Pancreas (tissue), 10 donors: ENCODE measurements at regions not wholly inside any gene's neighbourhood (a gene's known extent, or its start where the extent isn't known, plus 50 kb on each side); places are given as distances from the start of the nearest gene placed in this dataset.
"Not testable (repeated sequence)": the region's sequence is repeated elsewhere in the genome, so short reads cannot be mapped to it uniquely, and the experiment has no call there.

Experiments used
- ATAC-seq, 4 donors: fragments of 200-7000 bp; cut with Tn5 transposase; one replicate each; pipeline versions ENCODE4 v1.8.0 to v1.9.1; 2020; ENCODE audit warnings: mild to moderate bottlenecking in 4 of 4, moderate library complexity in 4 of 4
- DNase-seq, 6 donors: peaks; one replicate each; pipeline ENCODE4 v3.0.0-alpha.2; 2020
- FAIRE-seq: peaks from 2 replicates; lab custom pipeline; 2012; peaks lifted over from hg19 to GRCh38; lab: Jason Lieb, UNC
- H3K27ac ChIP-seq, 4 donors: fragments of 200-600 bp; sonication (generic); 1 replicate in 3 of 4; 2 replicates in 1 of 4; pipeline versions ENCODE4 v1.5.0 to v1.8.0; 2020
- H3K27me3 ChIP-seq, 4 donors: fragments of 200-600 bp; one replicate each; pipeline ENCODE4 v1.8.0; 2021
- H3K36me3 ChIP-seq, 3 donors: fragments of 200-600 bp; sonication (generic) in 1 of 3; one replicate each; pipeline versions ENCODE4 v1.5.0 to v1.8.0; 2020 to 2021
- H3K4me1 ChIP-seq, 3 donors: fragments of 200-600 bp; one replicate each; pipeline ENCODE4 v1.8.0; 2021
- H3K4me3 ChIP-seq, 4 donors: fragments of 200-600 bp; sonication (generic) in 2 of 4; one replicate each; pipeline versions ENCODE4 v1.5.0 to v1.8.0; 2020 to 2021
- H3K9me3 ChIP-seq, 4 donors: fragments of 200-600 bp; one replicate each; pipeline ENCODE4 v1.8.0; 2021
- WGBS, 2 donors: extraction: QIAGEN DNeasy Blood & Tissue Kit; methylation state at CpG; one replicate each; pipeline ENCODE4 v1.1.7; 2013; 5-methylcytosine and 5-hydroxymethylcytosine counted together
- intact Hi-C, 3 donors: fragments of 100-400 bp; cut with DNase I; formaldehyde crosslinking; loops; one replicate each; pipeline versions ENCODE4 v1.11.1 to v1.14.2; 2022
- TF ChIP-seq, protein P1 (sequence below), 4 donors: fragments of 200-600 bp; sonication (generic) in 3 of 4; IDR thresholded peaks; one replicate each; pipeline versions ENCODE4 v1.5.0 to v1.8.0; 2021; ENCODE audit warnings: antibody characterized with exemption in 4 of 4
- donor health status: healthy with polysubstance abuse.
- donor health status: DM: no; HTN: no; CAD: no; lungs with moderate emphysema.
- donor health status: DM: no; HTN: no; CAD: no.
- donor health status: control.
- donor health status: control.
- donor health status: Bipolar disorder and iron deficiency.
- donor health status: DM: yes; HTN: yes; CAD: no.
- donor health status: DM: no; HTN: no; CAD: no.
- donor health status: DM: no; HTN: no; CAD: no.
- donor health status: DM: yes; HTN: yes; CAD: no.

DNA sequence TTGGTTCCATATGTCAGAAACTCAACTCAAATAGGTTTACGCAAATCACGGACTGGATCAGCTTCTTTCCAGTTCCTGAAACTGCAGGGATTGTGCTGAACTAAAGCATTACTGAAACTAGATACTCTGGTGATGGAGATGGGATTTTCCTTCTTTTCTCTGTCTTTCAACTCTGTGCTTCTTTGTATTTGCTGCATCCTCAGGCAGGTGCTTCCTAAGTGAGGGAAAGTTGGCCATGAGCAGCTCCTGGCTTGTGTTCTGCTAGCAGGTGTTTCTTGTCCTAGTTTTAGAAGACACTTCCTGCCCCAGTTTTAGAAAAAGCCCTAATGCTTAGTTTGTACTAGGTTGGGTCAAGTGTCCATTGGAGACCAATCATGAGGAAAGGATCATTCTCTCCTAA, 86.7 kb upstream of the USP24 start:
- Histone ChIP-seq H3K4me3 (no peak overlapping the region), H3K27me3 (no peaks in the 10 kb centered on the region), H3K36me3 (no peaks in the 10 kb centered on the region), H3K4me1 (no peaks in the 10 kb centered on the region), H3K27ac (no peak overlapping the region), H3K9me3 (no peaks in the 10 kb centered on the region)
- intact Hi-C loops: no loop called here
- FAIRE-seq: no peak
- TF ChIP-seq, protein P1, sequence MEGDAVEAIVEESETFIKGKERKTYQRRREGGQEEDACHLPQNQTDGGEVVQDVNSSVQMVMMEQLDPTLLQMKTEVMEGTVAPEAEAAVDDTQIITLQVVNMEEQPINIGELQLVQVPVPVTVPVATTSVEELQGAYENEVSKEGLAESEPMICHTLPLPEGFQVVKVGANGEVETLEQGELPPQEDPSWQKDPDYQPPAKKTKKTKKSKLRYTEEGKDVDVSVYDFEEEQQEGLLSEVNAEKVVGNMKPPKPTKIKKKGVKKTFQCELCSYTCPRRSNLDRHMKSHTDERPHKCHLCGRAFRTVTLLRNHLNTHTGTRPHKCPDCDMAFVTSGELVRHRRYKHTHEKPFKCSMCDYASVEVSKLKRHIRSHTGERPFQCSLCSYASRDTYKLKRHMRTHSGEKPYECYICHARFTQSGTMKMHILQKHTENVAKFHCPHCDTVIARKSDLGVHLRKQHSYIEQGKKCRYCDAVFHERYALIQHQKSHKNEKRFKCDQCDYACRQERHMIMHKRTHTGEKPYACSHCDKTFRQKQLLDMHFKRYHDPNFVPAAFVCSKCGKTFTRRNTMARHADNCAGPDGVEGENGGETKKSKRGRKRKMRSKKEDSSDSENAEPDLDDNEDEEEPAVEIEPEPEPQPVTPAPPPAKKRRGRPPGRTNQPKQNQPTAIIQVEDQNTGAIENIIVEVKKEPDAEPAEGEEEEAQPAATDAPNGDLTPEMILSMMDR (IDR thresholded peaks at IDR 0.05): no peak
- WGBS, 2 donors: 89 to 91% methylated on average over 2 of the region's 2 CpGs
- no peak for DNase-seq
- ATAC-seq: no peak

DNA sequence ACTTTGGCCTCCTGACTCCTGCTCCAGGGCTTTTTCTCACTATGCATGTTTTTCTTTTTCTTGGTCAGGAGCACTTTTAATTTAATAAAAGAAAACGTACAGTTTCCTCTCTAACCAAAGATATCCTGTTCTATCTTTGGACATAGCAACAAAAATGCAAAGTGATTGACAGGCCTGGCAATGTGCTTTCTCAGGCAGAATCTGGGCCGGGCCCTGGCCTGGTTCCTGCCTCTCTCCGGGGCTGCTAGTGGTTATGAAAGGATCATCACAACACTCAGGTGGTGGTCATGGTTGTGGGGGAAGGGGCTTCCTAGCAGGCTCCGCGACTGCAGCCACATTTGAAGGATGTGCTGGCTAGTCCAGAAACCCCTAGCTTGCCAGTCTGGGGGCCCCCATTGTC, 85.8 kb upstream of the USP24 start:
- no peaks in the 10 kb centered on the region for H3K9me3 ChIP-seq
- H3K27ac ChIP-seq: no peak overlapping the region
- no peaks in the 10 kb centered on the region for H3K36me3 ChIP-seq
- no peaks in the 10 kb centered on the region for H3K4me1 ChIP-seq
- intact Hi-C loops: no loop called here
- H3K4me3 ChIP-seq: no peak overlapping the region
- no peak for DNase-seq
- 58 to 63% methylated on average over 5 of the region's 5 CpGs for WGBS, 2 donors
- no peak for ATAC-seq
- no peak for FAIRE-seq
- TF ChIP-seq, protein P1 (IDR thresholded peaks at IDR 0.05): no peak
- H3K27me3 ChIP-seq: no peaks in the 10 kb centered on the region

DNA sequence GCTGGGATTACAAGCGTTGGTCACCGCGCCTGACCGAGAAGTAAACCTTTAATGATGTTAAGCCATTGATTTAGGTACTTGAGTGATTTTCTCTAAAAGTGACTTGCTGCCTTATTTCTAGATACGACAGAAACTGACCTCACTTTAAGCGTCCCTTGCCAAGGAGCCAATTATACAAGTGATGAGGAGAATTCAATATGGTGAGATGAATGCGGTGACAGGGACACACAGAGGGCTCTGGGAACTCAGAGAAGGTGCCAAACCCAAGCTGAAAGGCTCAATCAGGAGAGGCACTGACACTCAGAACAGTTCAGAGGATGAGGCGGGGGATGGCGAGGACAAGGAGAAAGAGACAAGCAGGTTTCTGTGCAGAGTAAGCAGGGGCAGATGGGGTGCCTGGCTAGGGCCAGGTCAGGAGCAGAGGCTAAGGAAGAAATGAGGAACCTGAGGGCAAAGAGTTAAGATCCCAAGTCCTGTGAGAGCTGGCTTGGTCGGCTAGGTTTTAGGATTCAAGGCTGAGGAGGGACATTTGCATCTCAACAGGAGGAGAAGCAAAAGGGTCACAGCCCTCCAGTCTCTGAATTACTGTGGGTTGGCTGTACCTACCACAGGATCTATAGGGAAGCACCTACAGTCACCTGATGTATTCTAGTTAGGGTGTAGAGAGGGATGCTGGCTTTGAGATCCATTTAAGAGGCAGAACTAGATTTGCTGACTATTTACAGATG, 83.2 kb upstream of the USP24 start:
- no peaks in the 10 kb centered on the region for H3K4me1 ChIP-seq
- no peaks in the 10 kb centered on the region for H3K36me3 ChIP-seq
- H3K27me3 ChIP-seq: no peaks in the 10 kb centered on the region
- WGBS, 2 donors: 84 to 86% methylated on average over 10 of the region's 10 CpGs
- no peaks in the 10 kb centered on the region for H3K9me3 ChIP-seq
- H3K4me3 ChIP-seq: no peak overlapping the region
- intact Hi-C loops: no loop called here
- TF ChIP-seq, protein P1 (IDR thresholded peaks at IDR 0.05): no peak
- ATAC-seq (no peak), FAIRE-seq (no peak), DNase-seq (no peak)
- H3K27ac ChIP-seq: no peak overlapping the region

DNA sequence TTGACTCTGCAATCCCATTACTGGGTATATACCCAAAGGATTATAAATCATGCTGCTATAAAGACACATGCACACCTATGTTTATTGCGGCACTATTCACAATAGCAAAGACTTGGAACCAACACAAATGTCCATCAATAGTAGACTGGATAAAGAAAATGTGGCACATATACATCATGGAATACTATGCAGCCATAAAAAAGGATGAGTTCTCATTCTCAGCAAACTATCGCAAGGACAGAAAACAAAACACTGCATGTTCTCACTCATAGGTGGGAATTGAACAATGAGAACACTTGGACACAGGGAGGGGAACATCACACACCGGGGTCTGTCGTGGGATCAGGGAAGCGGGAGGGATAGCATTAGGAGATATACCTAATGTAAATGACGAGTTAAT, 81.1 kb upstream of the USP24 start:
- WGBS, 2 donors: 80 to 92% methylated on average over 6 of the region's 6 CpGs
- H3K27me3 ChIP-seq, H3K4me1 ChIP-seq, intact Hi-C loops, DNase-seq, H3K4me3 ChIP-seq, H3K9me3 ChIP-seq, ATAC-seq, H3K36me3 ChIP-seq, FAIRE-seq, H3K27ac ChIP-seq: not testable (repeated sequence)

DNA sequence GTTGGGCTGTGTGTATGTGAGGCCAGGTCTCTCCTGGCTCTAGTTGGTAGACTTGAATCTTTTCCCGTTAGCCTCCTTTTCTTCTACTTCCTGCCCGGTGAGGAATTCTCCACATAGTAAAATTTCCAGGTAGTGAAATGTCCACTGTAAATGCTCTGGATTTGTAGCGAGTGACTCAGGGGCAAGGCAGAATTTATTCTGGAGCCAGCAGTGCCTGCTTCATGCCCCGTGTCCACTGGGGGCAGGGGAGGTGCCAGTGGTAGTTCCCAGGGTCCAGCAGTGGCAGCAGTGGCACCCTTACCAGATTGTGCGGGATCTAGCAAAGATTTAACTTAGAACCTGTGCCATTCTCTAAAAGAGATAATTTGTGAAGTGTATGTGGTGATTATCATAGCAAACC, 74.5 kb upstream of the USP24 start:
- no peak for ATAC-seq
- WGBS, 2 donors: 79 to 84% methylated on average over 5 of the region's 5 CpGs

More for the DNA sequence above, 74.5 kb upstream of the USP24 start:
- FAIRE-seq (no peak), DNase-seq (no peak)
- H3K27ac ChIP-seq: no peak overlapping the region
- H3K9me3 ChIP-seq: no peaks in the 10 kb centered on the region
- H3K4me3 ChIP-seq: no peak overlapping the region
- intact Hi-C loops: loop anchor here in 1 of 3 donors (10.0 kb wide), 2 partner anchors 1295 to 1415 kb away; no protein-coding TSS in a partner anchor
- no peaks in the 10 kb centered on the region for H3K27me3 ChIP-seq
- no peaks in the 10 kb centered on the region for H3K4me1 ChIP-seq
- TF ChIP-seq, protein P1 (IDR thresholded peaks at IDR 0.05): no peak
- H3K36me3 ChIP-seq: no peaks in the 10 kb centered on the region
